ENCODE measurements at regions not wholly inside any gene's neighbourhood (a gene's known extent, or its start where the extent isn't known, plus 50 kb on each side); places are given as distances from the start of the nearest gene placed in this dataset.

DNA sequence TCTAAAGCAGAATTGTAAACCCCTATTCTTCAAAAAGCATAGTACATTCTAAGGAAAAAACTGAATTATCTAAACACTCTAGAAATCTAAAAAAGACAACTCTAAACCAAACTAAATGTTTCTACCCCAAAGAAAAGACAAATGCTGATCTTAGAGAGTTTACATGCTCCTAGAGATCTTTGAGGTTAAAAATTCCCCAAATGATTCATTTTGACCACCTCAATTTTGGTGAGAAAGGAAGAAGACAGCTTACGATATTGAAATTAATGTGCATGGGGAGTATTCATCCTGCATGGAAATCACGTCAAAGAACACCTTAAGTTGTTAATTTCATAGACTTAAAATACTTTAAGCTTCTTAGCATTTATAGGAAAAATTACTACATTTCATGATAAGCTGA is 377.8 kb upstream of the RUNX1 start:
- no peak for TF ChIP-seq CTCF (IDR thresholded peaks at IDR 0.05)
- no peak for TF ChIP-seq POLR2A (IDR thresholded peaks at IDR 0.05)

Data from suprapubic skin (tissue), 3 donors.